Ovary (tissue), 7 donors: ENCODE measurements at regions not wholly inside any gene's neighbourhood (a gene's known extent, or its start where the extent isn't known, plus 50 kb on each side); places are given as distances from the start of the nearest gene placed in this dataset.
A peak's percentile ranks its signal among the peaks of the same experiment; 100 is the strongest.

Experiments
- DNase-seq, 5 donors: peaks; one replicate each; pipeline ENCODE4 v3.0.0-alpha.2; 2019 to 2020
- H3K27ac ChIP-seq, 2 donors: fragments of 200-600 bp; one replicate each; pipeline versions ENCODE4 v1.5.1 to v1.8.0; 2019 to 2022
- H3K27me3 ChIP-seq: fragments of 200-600 bp; one replicate; pipeline ENCODE4 v1.8.0; 2022
- H3K36me3 ChIP-seq: fragments of 200-600 bp; sonication (generic); one replicate; pipeline ENCODE4 v1.5.1; 2019
- H3K4me1 ChIP-seq: one replicate; pipeline ENCODE4 v1.8.1; 2013; ENCODE audit warnings: mild to moderate bottlenecking, moderate library complexity; ENCODE audit not compliant: insufficient read depth
- H3K4me3 ChIP-seq: fragments of 200-600 bp; sonication (generic); one replicate; pipeline ENCODE4 v1.5.1; 2017
- H3K9me3 ChIP-seq, 2 donors: fragments of 200-600 bp in 1 of 2; sonication (generic) in 1 of 2; one replicate each; pipeline versions ENCODE4 v1.5.1 to v1.8.1; 2013 to 2019; ENCODE audit warnings: mild to moderate bottlenecking in 1 of 2, moderate library complexity in 1 of 2
- EP300 ChIP-seq: sonication (generic); formaldehyde crosslinking; IDR thresholded peaks from one replicate; pipeline ENCODE4 v1.6.1; 2017; ENCODE audit warnings: antibody characterized with exemption
- POLR2A ChIP-seq: fragments of 450-650 bp; IDR thresholded peaks from one replicate; pipeline ENCODE4 v1.6.1; 2017; ENCODE audit warnings: antibody characterized with exemption, mild to moderate bottlenecking, moderate library complexity
- WGBS, 3 donors: extraction: QIAGEN DNeasy Blood & Tissue Kit in 1 of 3; methylation state at CpG; one replicate each; pipeline versions ENCODE4 v1.1.5 to v1.1.7; 2013 to 2017; 5-methylcytosine and 5-hydroxymethylcytosine counted together
- intact Hi-C, 4 donors: fragments of 100-400 bp; cut with DNase I; formaldehyde crosslinking; loops; one replicate each; pipeline versions ENCODE4 v1.11.0 to v1.15.1; 2022 to 2023
- TF ChIP-seq, protein P1 (sequence below), 3 donors: fragments of 450-650 bp in 2 of 3; fragments of 200-600 bp in 1 of 3; IDR thresholded peaks; one replicate each; pipeline versions ENCODE4 v1.5.1 to v1.8.0; 2016 to 2022; ENCODE audit warnings: antibody characterized with exemption in 3 of 3, mild to moderate bottlenecking in 1 of 3
- donor health status: DM: no; HTN: no; CAD: no; lungs with moderate emphysema.
- donor health status: DM: no; HTN: no; CAD: no.
- donor health status: Bipolar disorder and iron deficiency.
- donor health status: DM: no; HTN: no; CAD: no.
- donor health status: DM: yes; HTN: yes; CAD: no.

DNA sequence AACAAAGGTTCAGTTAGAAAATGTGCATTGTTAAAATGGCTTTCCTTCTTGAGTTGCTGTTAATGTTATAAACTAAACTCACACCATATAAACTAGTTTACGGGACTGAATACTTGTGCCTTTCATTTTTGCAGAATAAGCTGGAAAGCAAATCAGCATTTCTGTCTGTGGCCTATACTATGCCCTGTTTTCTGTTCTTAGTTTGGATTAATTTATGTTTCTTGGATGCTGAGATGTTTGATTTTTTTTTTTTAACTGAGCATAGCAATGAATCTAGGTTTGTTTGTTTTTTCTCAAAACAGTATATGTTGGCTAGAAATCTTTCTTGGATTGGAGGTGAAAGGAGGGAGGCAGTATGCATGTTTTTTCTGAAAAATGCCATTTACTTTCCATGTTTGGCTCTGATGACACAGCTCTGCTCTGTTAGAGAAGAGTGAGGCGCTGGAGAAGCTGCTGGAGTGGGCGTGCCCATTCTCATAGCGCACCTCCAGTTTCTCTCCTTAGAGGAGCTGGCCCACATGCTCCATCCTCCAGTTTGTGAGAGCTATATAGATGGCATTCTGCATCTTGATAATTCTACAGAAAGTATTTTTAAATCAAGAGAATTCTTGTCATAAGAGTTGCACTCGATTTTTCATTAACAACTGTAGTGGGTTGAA is 423.6 kb upstream of the TPM1 start:
- Histone ChIP-seq H3K36me3 (no peaks in the 10 kb centered on the region), H3K27me3 (no peaks in the 10 kb centered on the region), H3K4me1 (peaks cover 7% of the 10 kb centered on the region), H3K27ac (no peak overlapping the region), H3K9me3 (no peaks in the 10 kb centered on the region), H3K4me3 (no peak overlapping the region)
- no peak for DNase-seq
- 85 to 97% (median 89%) methylated on average over 5 of the region's 5 CpGs for WGBS, 3 donors
- intact Hi-C loops: no loop called here
- TF ChIP-seq EP300 (no peak), POLR2A (no peak)

DNA sequence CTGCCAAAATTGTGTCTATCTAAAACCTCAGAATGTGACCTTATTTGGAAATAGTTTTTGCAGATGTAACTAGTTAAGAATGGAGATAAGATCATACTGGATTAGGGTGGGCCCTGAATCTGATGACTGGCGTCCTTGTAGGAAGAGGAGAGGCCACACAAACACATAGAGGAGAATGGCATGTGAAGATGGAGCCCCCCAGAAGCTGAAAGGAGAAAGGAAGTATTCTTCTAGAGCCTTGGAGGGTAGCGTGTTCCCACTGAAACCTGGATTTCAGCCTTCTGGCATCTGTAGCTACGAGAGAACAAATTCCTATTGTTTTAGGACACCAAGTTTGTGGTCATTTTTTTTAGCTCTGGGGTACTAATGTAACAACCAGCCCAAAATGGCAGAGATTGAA is 423.0 kb upstream of the TPM1 start:
- Histone ChIP-seq H3K9me3 (no peaks in the 10 kb centered on the region), H3K4me1 (peaks cover 8% of the 10 kb centered on the region), H3K4me3 (no peak overlapping the region), H3K27ac (no peak overlapping the region), H3K27me3 (no peaks in the 10 kb centered on the region), H3K36me3 (no peaks in the 10 kb centered on the region)
- WGBS, 3 donors: 87 to 96% (median 94%) methylated on average over 3 of the region's 3 CpGs
- DNase-seq: no peak
- TF ChIP-seq, protein P1, sequence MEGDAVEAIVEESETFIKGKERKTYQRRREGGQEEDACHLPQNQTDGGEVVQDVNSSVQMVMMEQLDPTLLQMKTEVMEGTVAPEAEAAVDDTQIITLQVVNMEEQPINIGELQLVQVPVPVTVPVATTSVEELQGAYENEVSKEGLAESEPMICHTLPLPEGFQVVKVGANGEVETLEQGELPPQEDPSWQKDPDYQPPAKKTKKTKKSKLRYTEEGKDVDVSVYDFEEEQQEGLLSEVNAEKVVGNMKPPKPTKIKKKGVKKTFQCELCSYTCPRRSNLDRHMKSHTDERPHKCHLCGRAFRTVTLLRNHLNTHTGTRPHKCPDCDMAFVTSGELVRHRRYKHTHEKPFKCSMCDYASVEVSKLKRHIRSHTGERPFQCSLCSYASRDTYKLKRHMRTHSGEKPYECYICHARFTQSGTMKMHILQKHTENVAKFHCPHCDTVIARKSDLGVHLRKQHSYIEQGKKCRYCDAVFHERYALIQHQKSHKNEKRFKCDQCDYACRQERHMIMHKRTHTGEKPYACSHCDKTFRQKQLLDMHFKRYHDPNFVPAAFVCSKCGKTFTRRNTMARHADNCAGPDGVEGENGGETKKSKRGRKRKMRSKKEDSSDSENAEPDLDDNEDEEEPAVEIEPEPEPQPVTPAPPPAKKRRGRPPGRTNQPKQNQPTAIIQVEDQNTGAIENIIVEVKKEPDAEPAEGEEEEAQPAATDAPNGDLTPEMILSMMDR (IDR thresholded peaks at IDR 0.05): no peak
- TF ChIP-seq EP300 (no peak), POLR2A (no peak)
- intact Hi-C loops: no loop called here

DNA sequence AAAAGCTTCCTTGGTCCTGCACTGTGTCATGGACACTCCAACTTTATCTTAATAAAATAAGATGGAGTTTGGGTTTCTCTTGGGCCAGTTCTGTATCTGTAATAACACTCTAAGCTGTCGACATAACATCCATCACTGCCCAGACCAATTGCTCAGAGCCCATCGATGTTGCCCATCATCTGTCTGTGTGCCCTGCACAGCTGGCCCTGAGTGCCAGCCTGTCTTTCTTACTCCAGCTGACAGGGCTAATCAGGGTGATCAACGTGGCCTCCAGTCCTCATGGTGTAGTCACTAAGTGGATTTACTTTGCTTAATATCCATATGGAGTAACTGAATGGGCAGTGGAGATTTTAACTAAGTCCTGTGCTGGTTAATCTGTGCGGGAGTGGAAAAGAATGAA is 419.8 kb upstream of the TPM1 start:
- Histone ChIP-seq H3K4me3 (no peak overlapping the region), H3K27me3 (no peaks in the 10 kb centered on the region), H3K27ac (no peak overlapping the region), H3K9me3 (no peaks in the 10 kb centered on the region), H3K36me3 (no peaks in the 10 kb centered on the region), H3K4me1 (peaks cover 14% of the 10 kb centered on the region)
- intact Hi-C loops: no loop called here
- WGBS, 3 donors: 88 to 92% (median 90%) methylated on average over 4 of the region's 4 CpGs
- TF ChIP-seq POLR2A (no peak), EP300 (no peak)
- TF ChIP-seq, protein P1 (IDR thresholded peaks at IDR 0.05): no peak
- no peak for DNase-seq

DNA sequence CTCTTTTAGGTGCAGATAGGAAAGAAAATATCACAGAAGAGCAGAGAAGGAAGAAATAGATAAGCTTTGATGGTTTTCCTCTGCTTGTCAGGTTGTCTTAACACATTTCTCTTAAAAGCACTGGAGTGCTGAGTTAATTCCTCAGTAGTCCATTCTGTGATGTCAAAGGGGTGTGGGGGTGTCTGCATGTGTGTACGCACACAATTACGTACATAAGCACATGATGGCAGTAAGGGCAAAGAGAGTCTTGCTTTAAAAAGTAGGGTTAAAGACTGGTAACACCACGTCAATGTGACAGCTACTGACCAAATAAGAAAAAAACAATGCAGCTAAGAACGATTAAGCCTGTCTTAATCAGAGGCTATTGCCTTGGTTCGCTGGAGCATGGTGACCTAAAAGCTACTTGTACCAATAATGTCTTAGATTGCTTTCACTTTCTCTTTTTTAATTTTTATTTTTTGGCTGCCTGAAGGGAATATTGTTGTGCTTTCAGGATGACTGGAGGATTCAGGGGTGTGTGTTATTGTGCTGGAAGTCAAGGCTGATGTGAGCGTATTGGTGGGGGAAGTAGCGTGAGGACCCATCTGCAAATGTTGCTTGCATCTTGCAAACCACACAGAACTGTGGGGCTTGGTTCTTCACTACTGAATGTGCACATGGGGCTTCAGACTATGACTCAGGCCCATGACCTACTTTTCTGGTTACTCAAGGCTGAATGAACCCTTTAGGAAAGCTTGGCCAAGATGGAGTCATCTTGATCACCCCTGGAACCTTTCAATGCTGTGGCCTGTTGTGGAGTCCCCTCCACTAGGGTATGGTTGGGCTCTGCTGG is 417.8 kb upstream of the TPM1 start:
- Histone ChIP-seq H3K27ac (peak overlapping the region; percentile 9 to 69), H3K9me3 (no peaks in the 10 kb centered on the region), H3K27me3 (no peaks in the 10 kb centered on the region), H3K36me3 (no peaks in the 10 kb centered on the region), H3K4me3 (peak overlapping the region; percentile 15), H3K4me1 (peaks cover 14% of the 10 kb centered on the region)
- DNase-seq: peak in 4 of 5 donors; percentile 17 to 59 (median 38)
- intact Hi-C loops: no loop called here
- 10 to 20% (median 14%) methylated on average over 7 of the region's 7 CpGs for WGBS, 3 donors
- TF ChIP-seq, protein P1 (IDR thresholded peaks at IDR 0.05): no peak
- no peak for TF ChIP-seq POLR2A
- no peak for TF ChIP-seq EP300
